ENCODE measurements at regions not wholly inside any gene's neighbourhood (a gene's known extent, or its start where the extent isn't known, plus 50 kb on each side); places are given as distances from the start of the nearest gene placed in this dataset.

DNA sequence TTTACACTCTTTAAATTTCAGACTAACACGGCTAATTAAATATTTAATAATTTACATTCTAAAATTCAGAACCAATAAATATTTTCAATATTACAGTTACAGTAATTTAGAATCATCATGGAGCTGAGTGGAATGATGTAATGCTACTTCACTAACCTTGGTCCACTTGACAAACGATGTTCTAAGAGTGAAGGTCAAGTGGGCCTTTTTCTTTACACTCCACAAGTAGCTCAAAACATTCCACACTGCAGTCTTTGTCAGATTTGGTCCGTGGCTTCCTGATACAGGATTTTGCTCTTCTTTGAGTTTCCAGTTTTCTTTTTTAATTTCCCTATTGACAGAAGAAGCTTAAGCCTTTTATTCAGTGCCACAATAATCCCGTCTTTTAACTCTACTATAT lies 164.6 kb upstream of the NRIP1 start:
- ATAC-seq: no peak

DNA sequence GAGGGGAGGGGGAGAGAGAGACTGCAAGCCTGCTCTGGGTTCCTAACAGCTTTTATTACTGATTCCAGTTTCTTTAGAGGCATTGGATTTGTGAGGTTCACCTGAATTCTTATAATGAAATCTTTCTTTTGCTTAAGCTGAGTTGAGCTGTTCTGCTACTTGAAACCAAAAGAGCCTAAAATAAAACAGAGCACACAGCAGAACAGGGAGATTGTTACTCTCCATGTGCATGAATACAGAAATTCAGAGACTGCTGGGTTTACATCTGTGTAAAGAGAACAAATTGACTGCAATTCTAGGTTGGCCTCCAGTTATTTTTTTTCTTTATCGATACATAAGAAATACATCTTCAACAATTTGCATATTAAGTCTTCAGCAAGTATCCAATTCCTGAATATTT lies 168.8 kb upstream of the NRIP1 start:
- Histone ChIP-seq H3K36me3 (no peaks in the 10 kb centered on the region), H3K27me3 (no peaks in the 10 kb centered on the region), H3K9me3 (no peaks in the 10 kb centered on the region), H3K4me3 (no peak overlapping the region), H3K27ac (no peak overlapping the region), H3K4me1 (no peaks in the 10 kb centered on the region)
- no peak for TF ChIP-seq POLR2A (IDR thresholded peaks at IDR 0.05)
- TF ChIP-seq, protein P1, sequence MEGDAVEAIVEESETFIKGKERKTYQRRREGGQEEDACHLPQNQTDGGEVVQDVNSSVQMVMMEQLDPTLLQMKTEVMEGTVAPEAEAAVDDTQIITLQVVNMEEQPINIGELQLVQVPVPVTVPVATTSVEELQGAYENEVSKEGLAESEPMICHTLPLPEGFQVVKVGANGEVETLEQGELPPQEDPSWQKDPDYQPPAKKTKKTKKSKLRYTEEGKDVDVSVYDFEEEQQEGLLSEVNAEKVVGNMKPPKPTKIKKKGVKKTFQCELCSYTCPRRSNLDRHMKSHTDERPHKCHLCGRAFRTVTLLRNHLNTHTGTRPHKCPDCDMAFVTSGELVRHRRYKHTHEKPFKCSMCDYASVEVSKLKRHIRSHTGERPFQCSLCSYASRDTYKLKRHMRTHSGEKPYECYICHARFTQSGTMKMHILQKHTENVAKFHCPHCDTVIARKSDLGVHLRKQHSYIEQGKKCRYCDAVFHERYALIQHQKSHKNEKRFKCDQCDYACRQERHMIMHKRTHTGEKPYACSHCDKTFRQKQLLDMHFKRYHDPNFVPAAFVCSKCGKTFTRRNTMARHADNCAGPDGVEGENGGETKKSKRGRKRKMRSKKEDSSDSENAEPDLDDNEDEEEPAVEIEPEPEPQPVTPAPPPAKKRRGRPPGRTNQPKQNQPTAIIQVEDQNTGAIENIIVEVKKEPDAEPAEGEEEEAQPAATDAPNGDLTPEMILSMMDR (IDR thresholded peaks at IDR 0.05): no peak
- DNase-seq: no peak
- WGBS, 4 donors: 97 to 100% (median 98%) methylated on average over 1 of the region's 1 CpG
- no peak for ATAC-seq
- intact Hi-C loops (cut with DNase I): no loop called here

More for the DNA sequence above, 164.6 kb upstream of the NRIP1 start:
- intact Hi-C loops (cut with DNase I): loop anchor here in 3 of 10 donors (10.0 kb wide), 3 partner anchors 165 to 365 kb away; partner anchors contain the start of gene NRIP1 (in 2 of the 3)
- TF ChIP-seq POLR2A (IDR thresholded peaks at IDR 0.05): no peak
- TF ChIP-seq, protein P1 (IDR thresholded peaks at IDR 0.05): no peak
- 67 to 70% (median 68%) methylated on average over 4 of the region's 4 CpGs for WGBS, 4 donors
- no peak for DNase-seq
- H3K27ac ChIP-seq: no peak overlapping the region
- no peaks in the 10 kb centered on the region for H3K36me3 ChIP-seq
- H3K4me3 ChIP-seq: no peak overlapping the region
- H3K9me3 ChIP-seq: no peaks in the 10 kb centered on the region
- no peaks in the 10 kb centered on the region for H3K4me1 ChIP-seq
- no peaks in the 10 kb centered on the region for H3K27me3 ChIP-seq

DNA sequence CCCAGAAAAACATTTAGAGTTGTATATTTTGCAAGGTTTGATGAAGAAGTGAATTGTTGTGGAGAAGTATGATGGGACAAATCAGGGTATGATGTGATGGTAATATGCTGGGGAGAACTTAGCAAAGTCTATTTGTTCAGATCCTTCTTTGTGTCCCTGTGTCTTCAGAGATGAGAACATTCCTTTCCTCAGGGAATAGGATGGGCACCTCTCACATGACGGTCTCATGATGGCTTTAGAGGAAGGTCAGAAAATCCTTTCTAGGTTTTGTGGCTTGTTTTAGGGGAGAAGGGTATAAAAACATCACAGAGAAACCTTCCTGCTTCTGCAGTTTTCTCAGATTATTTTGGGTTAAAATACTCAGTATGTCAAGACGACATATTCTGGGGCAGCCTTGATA lies 171.3 kb upstream of the NRIP1 start:
- WGBS, 4 donors: 89 to 95% (median 93%) methylated on average over 2 of the region's 2 CpGs
- H3K4me1 ChIP-seq: peaks cover 0 to 2% (median 0%) of the 10 kb centered on the region in 12 donors
- ATAC-seq (no peak), DNase-seq (no peak)
- H3K27ac ChIP-seq: no peak overlapping the region
- H3K4me3 ChIP-seq: no peak overlapping the region
- no peaks in the 10 kb centered on the region for H3K9me3 ChIP-seq
- no peaks in the 10 kb centered on the region for H3K27me3 ChIP-seq
- no peak for TF ChIP-seq POLR2A (IDR thresholded peaks at IDR 0.05)
- TF ChIP-seq, protein P1 (IDR thresholded peaks at IDR 0.05): no peak
- intact Hi-C loops (cut with DNase I): no loop called here
- H3K36me3 ChIP-seq: no peaks in the 10 kb centered on the region

DNA sequence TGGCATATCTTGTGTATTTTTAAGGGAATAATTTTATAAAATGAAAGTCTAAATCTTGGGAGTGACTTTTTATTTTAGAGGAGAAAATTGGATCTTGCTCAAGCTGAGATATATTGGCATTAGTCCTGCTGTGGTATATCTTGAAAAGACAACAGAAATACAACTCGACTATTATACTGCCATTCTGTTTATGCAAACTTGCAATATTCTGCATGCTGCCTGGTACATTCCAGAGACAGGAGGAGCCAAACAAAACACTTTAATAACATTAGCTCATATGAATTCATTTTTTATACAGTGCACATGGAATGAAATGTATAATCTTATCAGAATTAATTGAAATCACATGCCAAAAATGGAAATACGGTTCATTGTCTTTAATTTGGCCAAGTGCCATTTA lies 176.0 kb upstream of the NRIP1 start:
- TF ChIP-seq, protein P1 (IDR thresholded peaks at IDR 0.05): no peak
- no peak for TF ChIP-seq POLR2A (IDR thresholded peaks at IDR 0.05)
- ATAC-seq: no peak
- 38 to 60% (median 45%) methylated on average over 2 of the region's 2 CpGs for WGBS, 4 donors

More for the DNA sequence above, 176.0 kb upstream of the NRIP1 start:
- Histone ChIP-seq H3K27me3 (no peaks in the 10 kb centered on the region), H3K27ac (no peak overlapping the region), H3K36me3 (no peaks in the 10 kb centered on the region), H3K4me3 (no peak overlapping the region), H3K9me3 (no peaks in the 10 kb centered on the region), H3K4me1 (peaks cover 0 to 3% (median 0%) of the 10 kb centered on the region in 12 donors)
- no peak for DNase-seq
- intact Hi-C loops (cut with DNase I): loop anchor here in 1 of 10 donors (10.0 kb wide), 1 partner anchor 224 kb away; no protein-coding TSS in a partner anchor

All from heart left ventricle (tissue), 16 donors.